ENCODE measurements at regions not wholly inside any gene's neighbourhood (a gene's known extent, or its start where the extent isn't known, plus 50 kb on each side); places are given as distances from the start of the nearest gene placed in this dataset.

DNA sequence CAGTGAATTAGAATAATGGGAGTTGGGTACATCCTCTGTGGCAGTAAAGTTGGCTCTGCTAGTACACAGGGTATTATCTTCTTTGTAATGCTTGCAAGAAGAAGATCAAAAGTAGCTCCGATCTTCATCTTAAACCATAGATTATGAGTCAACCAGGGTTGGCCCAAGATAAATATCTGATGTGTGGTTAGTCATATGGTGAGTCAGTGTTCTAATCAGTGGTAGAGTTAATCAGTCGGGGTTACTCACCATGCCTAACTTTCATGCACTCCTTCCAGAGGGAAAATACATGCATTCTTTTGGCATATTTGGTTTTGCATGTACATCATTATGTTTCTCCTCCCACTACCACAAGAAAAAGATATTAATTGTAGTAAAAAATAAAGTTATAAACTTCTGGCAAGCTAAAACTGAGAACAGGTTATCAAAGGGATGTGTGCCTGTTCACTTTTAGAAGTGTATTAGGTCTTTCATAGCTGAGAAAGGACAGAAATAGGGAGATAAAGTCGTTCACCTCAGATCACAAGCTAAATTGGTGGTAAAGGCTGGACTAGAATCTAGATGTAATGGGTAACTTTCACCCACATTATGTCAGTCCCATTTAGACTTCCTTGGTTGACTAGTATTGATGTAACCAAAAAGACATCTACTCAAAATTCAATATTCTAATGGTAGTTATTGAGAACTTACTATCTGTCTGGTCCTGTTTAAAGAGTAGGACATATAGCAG is 684.4 kb downstream of the IRS1 start:
- no peaks in the 10 kb centered on the region for H3K36me3 ChIP-seq (ENCODE audit: control insufficient read depth, insufficient read depth, low read length)
- no peaks in the 10 kb centered on the region for H3K27me3 ChIP-seq (replicated peaks; ENCODE audit: control insufficient read depth, insufficient read depth, low read length)
- no peak for DNase-seq (ENCODE audit: extremely low read depth, insufficient read length)
- TF ChIP-seq, protein P1, sequence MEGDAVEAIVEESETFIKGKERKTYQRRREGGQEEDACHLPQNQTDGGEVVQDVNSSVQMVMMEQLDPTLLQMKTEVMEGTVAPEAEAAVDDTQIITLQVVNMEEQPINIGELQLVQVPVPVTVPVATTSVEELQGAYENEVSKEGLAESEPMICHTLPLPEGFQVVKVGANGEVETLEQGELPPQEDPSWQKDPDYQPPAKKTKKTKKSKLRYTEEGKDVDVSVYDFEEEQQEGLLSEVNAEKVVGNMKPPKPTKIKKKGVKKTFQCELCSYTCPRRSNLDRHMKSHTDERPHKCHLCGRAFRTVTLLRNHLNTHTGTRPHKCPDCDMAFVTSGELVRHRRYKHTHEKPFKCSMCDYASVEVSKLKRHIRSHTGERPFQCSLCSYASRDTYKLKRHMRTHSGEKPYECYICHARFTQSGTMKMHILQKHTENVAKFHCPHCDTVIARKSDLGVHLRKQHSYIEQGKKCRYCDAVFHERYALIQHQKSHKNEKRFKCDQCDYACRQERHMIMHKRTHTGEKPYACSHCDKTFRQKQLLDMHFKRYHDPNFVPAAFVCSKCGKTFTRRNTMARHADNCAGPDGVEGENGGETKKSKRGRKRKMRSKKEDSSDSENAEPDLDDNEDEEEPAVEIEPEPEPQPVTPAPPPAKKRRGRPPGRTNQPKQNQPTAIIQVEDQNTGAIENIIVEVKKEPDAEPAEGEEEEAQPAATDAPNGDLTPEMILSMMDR (IDR thresholded peaks at IDR 0.05; ENCODE audit: insufficient read depth, low read length, poor library complexity, severe bottlenecking) = no peak
- H3K4me3 ChIP-seq (replicated peaks; ENCODE audit: low read depth, low read length) = no peak overlapping the region

DNA sequence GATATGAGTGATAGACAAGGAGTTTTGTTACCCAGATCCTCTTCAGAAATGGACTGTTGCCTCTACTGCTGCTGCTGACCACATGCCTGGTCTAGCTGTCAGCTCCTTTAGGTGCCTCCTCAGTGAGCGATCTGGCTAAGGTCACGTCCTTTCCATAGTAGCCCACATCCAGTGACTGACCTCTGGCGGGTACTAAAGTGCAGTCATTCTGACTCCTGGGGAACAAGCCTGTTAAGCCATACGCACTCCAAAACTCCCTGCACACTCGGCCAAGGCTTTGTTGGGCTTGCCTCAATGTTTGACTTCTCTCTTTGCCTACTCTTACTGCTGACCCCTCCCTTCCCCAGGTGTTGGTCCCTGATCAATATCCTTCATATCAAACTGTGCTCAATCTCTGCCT is 685.2 kb downstream of the IRS1 start:
- Histone ChIP-seq H3K4me3 (replicated peaks; ENCODE audit: low read depth, low read length) (no peak overlapping the region), H3K36me3 (ENCODE audit: control insufficient read depth, insufficient read depth, low read length) (no peaks in the 10 kb centered on the region), H3K27me3 (replicated peaks; ENCODE audit: control insufficient read depth, insufficient read depth, low read length) (no peaks in the 10 kb centered on the region)
- TF ChIP-seq, protein P1 (IDR thresholded peaks at IDR 0.05; ENCODE audit: insufficient read depth, low read length, poor library complexity, severe bottlenecking) = no peak
- DNase-seq (ENCODE audit: extremely low read depth, insufficient read length) = no peak

DNA sequence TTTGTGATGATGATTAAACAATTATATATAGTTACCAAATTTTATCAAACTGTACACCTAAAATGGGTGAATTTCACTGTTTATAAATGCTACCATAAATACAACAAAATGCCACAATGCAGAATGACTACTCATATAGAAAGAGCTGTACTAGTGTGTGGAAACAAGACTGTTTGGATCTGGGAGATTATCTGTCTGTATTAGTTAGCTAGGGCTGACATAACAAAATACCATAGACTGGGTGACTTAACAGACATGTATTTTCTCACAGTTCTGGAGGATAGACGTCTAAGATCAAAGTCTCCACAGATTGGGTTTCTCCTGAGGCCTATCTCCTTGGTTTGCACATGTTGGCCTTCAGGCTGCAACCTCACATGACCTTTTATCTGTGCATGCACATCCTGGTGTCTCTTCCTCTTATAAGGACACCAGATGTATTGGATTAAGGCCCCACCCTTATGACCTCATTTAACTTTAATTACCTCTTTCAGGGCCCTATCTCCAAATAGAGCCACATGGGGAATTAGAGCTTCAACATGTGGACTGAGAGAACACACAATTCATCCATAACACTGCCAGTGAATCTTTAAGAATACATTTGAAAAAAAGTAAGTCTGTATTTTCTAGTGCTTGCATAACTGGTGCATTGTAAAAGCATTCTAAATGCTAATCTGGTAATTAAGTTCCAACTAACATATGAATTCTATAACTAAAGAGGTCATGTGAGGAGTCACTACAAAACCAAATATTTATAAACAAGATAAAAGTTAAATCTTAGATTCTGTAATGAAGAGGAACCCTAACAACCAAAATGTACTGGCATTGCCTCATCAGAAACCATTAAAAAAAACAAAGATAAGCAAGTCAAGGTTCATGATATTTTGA is 699.6 kb downstream of the NYAP2 start:
- no peaks in the 10 kb centered on the region for H3K36me3 ChIP-seq (ENCODE audit: control insufficient read depth, insufficient read depth, low read length)
- no peak overlapping the region for H3K4me3 ChIP-seq (replicated peaks; ENCODE audit: low read depth, low read length)
- H3K27me3 ChIP-seq (replicated peaks; ENCODE audit: control insufficient read depth, insufficient read depth, low read length) = no peaks in the 10 kb centered on the region
- TF ChIP-seq, protein P1 (IDR thresholded peaks at IDR 0.05; ENCODE audit: insufficient read depth, low read length, poor library complexity, severe bottlenecking) = no peak
- DNase-seq (ENCODE audit: extremely low read depth, insufficient read length) = no peak

DNA sequence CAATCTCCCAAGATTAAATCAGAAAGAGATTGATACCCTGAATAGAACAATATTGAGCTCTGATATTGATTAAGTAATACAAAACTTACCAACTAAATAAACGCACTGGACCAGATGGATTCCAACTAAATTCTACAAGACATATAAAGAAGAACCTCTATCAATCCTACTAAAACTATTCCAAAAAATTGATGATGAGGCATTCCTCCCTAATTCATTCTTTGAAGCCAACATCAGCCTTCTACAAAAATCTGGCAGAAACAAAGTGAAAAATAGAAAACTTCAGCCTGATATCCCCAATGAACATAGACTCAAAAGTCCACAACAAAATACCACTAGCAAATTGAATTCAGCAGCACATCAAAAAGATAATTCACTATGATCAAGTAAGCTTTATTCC is 695.5 kb downstream of the NYAP2 start:
- TF ChIP-seq, protein P1 (IDR thresholded peaks at IDR 0.05; ENCODE audit: insufficient read depth, low read length, poor library complexity, severe bottlenecking) = no peak
- Histone ChIP-seq H3K27me3 (replicated peaks; ENCODE audit: control insufficient read depth, insufficient read depth, low read length) (no peaks in the 10 kb centered on the region), H3K36me3 (ENCODE audit: control insufficient read depth, insufficient read depth, low read length) (no peaks in the 10 kb centered on the region), H3K4me3 (replicated peaks; ENCODE audit: low read depth, low read length) (no peak overlapping the region)
- no peak for DNase-seq (ENCODE audit: extremely low read depth, insufficient read length)

DNA sequence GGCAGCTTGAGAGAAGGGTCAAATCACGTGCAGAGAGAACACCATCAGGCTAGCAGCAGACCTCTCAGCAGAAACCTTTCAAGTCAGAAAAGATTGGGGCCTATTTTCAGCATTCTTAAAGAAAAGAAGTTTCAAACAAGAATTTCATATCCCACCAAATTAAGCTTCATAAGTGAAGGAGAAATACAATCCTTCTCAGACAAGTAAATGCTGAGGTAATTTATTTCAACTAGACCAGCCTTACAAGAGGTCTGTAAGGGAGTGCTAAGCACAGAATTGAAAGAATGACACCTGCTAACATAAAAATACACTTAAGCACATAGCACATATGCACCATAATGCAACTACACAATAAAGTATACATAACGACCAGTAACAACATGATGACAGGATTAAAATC is 693.9 kb downstream of the NYAP2 start:
- Histone ChIP-seq H3K27me3 (replicated peaks; ENCODE audit: control insufficient read depth, insufficient read depth, low read length) (no peaks in the 10 kb centered on the region), H3K36me3 (ENCODE audit: control insufficient read depth, insufficient read depth, low read length) (no peaks in the 10 kb centered on the region), H3K4me3 (replicated peaks; ENCODE audit: low read depth, low read length) (no peak overlapping the region)
- TF ChIP-seq, protein P1 (IDR thresholded peaks at IDR 0.05; ENCODE audit: insufficient read depth, low read length, poor library complexity, severe bottlenecking) = no peak
- no peak for DNase-seq (ENCODE audit: extremely low read depth, insufficient read length)

All from GM06990 (cell line).